ELF-1 (cell line): ENCODE measurements at regions not wholly inside any gene's neighbourhood (a gene's known extent, or its start where the extent isn't known, plus 50 kb on each side); places are given as distances from the start of the nearest gene placed in this dataset.

ENCODE experiments used
- DNase-seq: peaks from one replicate; pipeline ENCODE4 v3.0.0-alpha.2; 2016; ENCODE audit warnings: low read depth, low spot score

- no peak for DNase-seq
These were observed 117.4 kb downstream of the MAT2B start for GRCh38 chr5:163622799-163623198.

- no peak for DNase-seq
These were observed 118.1 kb downstream of the MAT2B start for GRCh38 chr5:163623524-163623923.

- no peak for DNase-seq
These were observed 118.6 kb downstream of the MAT2B start for GRCh38 chr5:163623986-163624385.

- DNase-seq, result no peak
These were observed 119.0 kb downstream of the MAT2B start for GRCh38 chr5:163624431-163624830.

GRCh38 chr5:163626904-163627434, 121.5 kb downstream of the MAT2B start:
- DNase-seq, result no peak

- DNase-seq, result no peak
These were observed 126.4 kb downstream of the MAT2B start for GRCh38 chr5:163631856-163632255.

- no peak for DNase-seq
These were observed 128.6 kb downstream of the MAT2B start for GRCh38 chr5:163633926-163634460.

- no peak for DNase-seq
These were observed 130.2 kb downstream of the MAT2B start for GRCh38 chr5:163635631-163636030.

GRCh38 chr5:163642904-163643303, 137.5 kb downstream of the MAT2B start:
- DNase-seq, result no peak

- no peak for DNase-seq
These were observed 140.3 kb downstream of the MAT2B start for GRCh38 chr5:163645421-163646416.

- no peak for DNase-seq
These were observed 144.1 kb downstream of the MAT2B start for GRCh38 chr5:163649514-163649913.

- DNase-seq, result no peak
These were observed 148.1 kb downstream of the MAT2B start for GRCh38 chr5:163653526-163653925.

GRCh38 chr5:163658702-163659567, 153.5 kb downstream of the MAT2B start:
- DNase-seq, result no peak

GRCh38 chr5:163659568-163659902, 154.1 kb downstream of the MAT2B start:
- no peak for DNase-seq

GRCh38 chr5:163660486-163660885, 155.1 kb downstream of the MAT2B start:
- DNase-seq, result no peak

- no peak for DNase-seq
These were observed 155.9 kb downstream of the MAT2B start for GRCh38 chr5:163661360-163661759.

- no peak for DNase-seq
These were observed 164.6 kb downstream of the MAT2B start for GRCh38 chr5:163670036-163670435.

GRCh38 chr5:163677092-163677491, 171.7 kb downstream of the MAT2B start:
- DNase-seq, result no peak

GRCh38 chr5:163682234-163682633, 176.8 kb downstream of the MAT2B start:
- no peak for DNase-seq

- no peak for DNase-seq
These were observed 182.0 kb downstream of the MAT2B start for GRCh38 chr5:163687414-163687813.

GRCh38 chr5:163692091-163692490, 186.7 kb downstream of the MAT2B start:
- DNase-seq, result no peak
